Erythroblast (primary cell): ENCODE measurements at regions not wholly inside any gene's neighbourhood (a gene's known extent, or its start where the extent isn't known, plus 50 kb on each side); places are given as distances from the start of the nearest gene placed in this dataset.

Experiments
- GATA1 ChIP-seq: IDR thresholded peaks from 2 replicates; pipeline ENCODE4 v1.6.1; 2011; ENCODE audit warnings: low read depth, mild to moderate bottlenecking, control low read depth, low read length, moderate library complexity
- POLR2A ChIP-seq: IDR thresholded peaks from 2 replicates; pipeline ENCODE4 v1.6.1; 2011; ENCODE audit warnings: mild to moderate bottlenecking, low read length

GRCh38 chr3:177820683-177821316, 623.5 kb upstream of the TBL1XR1 start:
- TF ChIP-seq POLR2A (no peak), GATA1 (no peak)
